PFSK-1 (cell line): ENCODE measurements at regions not wholly inside any gene's neighbourhood (a gene's known extent, or its start where the extent isn't known, plus 50 kb on each side); places are given as distances from the start of the nearest gene placed in this dataset.

Source experiments
- FOXP2 ChIP-seq: optimal IDR thresholded peaks from 2 replicates; pipeline ENCODE3; 2011; ENCODE audit warnings: borderline replicate concordance, control low read depth, inconsistent platforms; ENCODE audit not compliant: insufficient read depth; ENCODE audit errors: extremely low read length, extremely low read depth
- POLR2AphosphoS5 ChIP-seq: IDR thresholded peaks from 2 replicates; pipeline ENCODE4 v1.6.1; 2012; ENCODE audit warnings: low read depth, mild to moderate bottlenecking, control low read depth, low read length, moderate library complexity
- REST ChIP-seq, 2 experiments: IDR thresholded peaks; 2 replicates each; pipeline versions ENCODE4 v1.6.1 to v1.8.0; 2011 to 2012; ENCODE audit warnings: low read depth in 2 of 2, low read length in 2 of 2, control low read depth in 1 of 2, inconsistent platforms in 1 of 2, mild to moderate bottlenecking in 1 of 2, moderate library complexity in 1 of 2; ENCODE audit not compliant: insufficient read depth in 1 of 2
- SIN3A ChIP-seq: IDR thresholded peaks from 2 replicates; pipeline ENCODE4 v1.6.1; 2012; ENCODE audit warnings: mild to moderate bottlenecking, low read length, moderate library complexity, borderline replicate concordance; ENCODE audit not compliant: insufficient read depth
- TAF1 ChIP-seq: IDR thresholded peaks from 2 replicates; pipeline ENCODE4 v1.6.1; 2012; ENCODE audit warnings: low read length, control low read depth, borderline replicate concordance; ENCODE audit not compliant: insufficient read depth

- TF ChIP-seq SIN3A (no peak), REST (IDR thresholded peaks at IDR 0.05; ENCODE audit: insufficient read depth in 1 of 2, low read depth in 2 of 2, low read length in 2 of 2) (no peak), TAF1 (no peak), FOXP2 (no peak), POLR2AphosphoS5 (no peak)
Observed at GRCh38 chr21:16279731-16280581, 550.2 kb downstream of the USP25 start.

DNA sequence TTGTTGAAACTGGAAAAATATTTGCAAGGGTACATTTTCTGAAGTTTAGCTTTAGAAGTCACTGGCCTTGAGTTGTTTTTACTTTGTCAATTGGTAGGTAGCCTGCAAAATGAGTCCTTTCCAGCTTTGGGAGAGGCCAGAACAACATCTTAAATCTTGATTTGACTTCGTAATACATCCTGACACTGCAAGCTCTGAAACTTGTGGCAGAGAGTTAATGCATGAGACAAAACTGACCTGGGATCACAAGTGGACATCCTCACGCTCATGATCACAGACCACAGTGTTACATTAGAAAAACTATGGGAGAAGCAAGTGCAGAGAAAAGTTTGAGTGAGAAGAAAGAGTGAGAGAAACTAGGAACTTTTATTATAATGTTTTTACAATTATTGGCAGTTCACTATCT is 550.9 kb downstream of the USP25 start:
- TF ChIP-seq TAF1 (no peak), SIN3A (no peak), REST (IDR thresholded peaks at IDR 0.05; ENCODE audit: insufficient read depth in 1 of 2, low read depth in 2 of 2, low read length in 2 of 2) (no peak)

GRCh38 chr21:16283516-16283915 is 553.7 kb downstream of the USP25 start:
- TF ChIP-seq TAF1 (no peak), SIN3A (no peak), FOXP2 (no peak), POLR2AphosphoS5 (no peak), REST (IDR thresholded peaks at IDR 0.05; ENCODE audit: insufficient read depth in 1 of 2, low read depth in 2 of 2, low read length in 2 of 2) (no peak)

DNA sequence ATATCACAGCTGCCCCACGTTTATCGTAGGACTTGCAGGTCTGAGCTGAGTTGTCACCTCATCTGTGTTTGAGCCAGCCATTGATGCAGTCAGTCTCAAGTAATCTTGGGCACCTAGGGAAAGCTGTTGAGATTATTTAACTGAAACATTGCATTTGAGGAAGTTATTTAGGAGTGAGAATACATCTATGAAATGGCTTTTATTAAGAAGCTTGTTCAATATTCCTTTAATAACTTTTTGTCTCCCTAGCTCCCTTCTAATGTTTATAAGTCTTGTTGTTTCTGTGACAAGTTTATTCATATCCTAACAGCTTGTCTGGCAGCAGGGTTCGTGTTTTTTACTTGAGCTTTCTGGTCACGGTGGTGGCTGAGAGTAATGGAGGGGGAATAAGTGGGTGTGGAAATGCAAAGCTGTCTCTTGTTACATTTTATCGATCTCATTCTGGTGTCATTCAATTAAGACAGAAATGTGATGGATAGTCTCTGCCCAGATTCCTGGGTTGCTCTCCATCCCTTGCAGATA is 555.9 kb downstream of the USP25 start:
- no peak for TF ChIP-seq TAF1
- no peak for TF ChIP-seq REST (IDR thresholded peaks at IDR 0.05; ENCODE audit: insufficient read depth in 1 of 2, low read depth in 2 of 2, low read length in 2 of 2)

GRCh38 chr21:16287046-16287445 is 557.3 kb downstream of the USP25 start:
- no peak for TF ChIP-seq TAF1
- TF ChIP-seq FOXP2, result no peak
- no peak for TF ChIP-seq REST (IDR thresholded peaks at IDR 0.05; ENCODE audit: insufficient read depth in 1 of 2, low read depth in 2 of 2, low read length in 2 of 2)
- TF ChIP-seq SIN3A, result no peak
- TF ChIP-seq POLR2AphosphoS5, result no peak
